ENCODE measurements at regions not wholly inside any gene's neighbourhood (a gene's known extent, or its start where the extent isn't known, plus 50 kb on each side); places are given as distances from the start of the nearest gene placed in this dataset.
"Not testable (repeated sequence)": the region's sequence is repeated elsewhere in the genome, so short reads cannot be mapped to it uniquely, and the experiment has no call there.

DNA sequence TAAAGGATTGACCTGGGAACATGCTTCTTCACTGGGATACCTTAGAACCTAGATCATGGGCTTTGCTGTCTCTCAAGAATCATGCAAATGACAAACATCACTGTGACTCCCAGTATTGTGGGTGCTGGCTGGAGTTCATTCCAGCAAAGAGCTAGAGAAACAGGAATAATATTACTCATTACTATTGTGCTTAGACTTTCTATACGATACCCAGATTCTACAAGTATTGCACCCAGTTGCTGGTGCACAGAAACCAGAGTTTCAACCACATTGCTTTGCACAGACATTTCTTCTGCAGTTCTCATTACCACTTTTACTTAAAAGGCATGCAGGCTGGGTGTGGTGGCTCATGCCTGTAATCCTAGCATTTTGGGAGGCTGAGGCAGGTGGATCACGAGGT, 220.4 kb upstream of the ZNF217 start:
- ATAC-seq: no peak

- ATAC-seq: no peak
Measured at GRCh38 chr20:53813636-53814035, 220.0 kb upstream of the ZNF217 start.

- no peak for ATAC-seq
Measured at GRCh38 chr20:53811577-53811976, 217.9 kb upstream of the ZNF217 start.

DNA sequence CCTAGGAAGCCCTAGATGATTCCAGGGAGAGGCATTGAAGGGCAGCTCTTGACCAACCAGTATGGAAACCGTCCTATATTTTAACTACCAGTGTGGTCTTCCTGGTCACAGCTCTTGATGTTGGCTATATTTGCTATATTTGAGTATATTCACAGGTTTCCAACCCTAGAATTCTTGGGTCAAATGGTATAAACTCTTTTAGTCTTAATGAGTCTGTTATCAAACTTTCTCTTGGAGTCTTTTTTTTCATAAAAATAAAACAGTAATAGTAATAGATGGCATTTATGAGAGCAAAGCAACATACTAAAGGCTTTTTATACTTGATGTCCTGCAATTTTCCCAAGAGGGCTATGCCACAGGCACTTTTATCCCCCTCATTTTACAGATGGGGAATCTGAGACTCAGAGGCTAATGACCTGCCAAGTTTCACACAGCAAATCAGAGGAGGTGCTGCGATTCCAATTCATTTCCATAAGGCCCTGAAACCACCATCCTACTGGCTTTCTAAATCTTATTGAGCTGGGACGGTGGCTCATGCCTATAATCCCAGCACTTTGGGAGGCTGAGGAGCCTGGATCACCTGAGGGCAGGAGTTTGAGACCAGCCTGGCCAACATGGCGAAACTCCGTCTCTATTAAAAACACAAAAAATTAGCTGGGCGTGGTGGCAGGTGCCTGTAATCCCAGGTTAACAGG, 217.2 kb upstream of the ZNF217 start:
- no peak for ATAC-seq

- ATAC-seq: no peak
Measured at GRCh38 chr20:53809728-53810365, 216.2 kb upstream of the ZNF217 start.

DNA sequence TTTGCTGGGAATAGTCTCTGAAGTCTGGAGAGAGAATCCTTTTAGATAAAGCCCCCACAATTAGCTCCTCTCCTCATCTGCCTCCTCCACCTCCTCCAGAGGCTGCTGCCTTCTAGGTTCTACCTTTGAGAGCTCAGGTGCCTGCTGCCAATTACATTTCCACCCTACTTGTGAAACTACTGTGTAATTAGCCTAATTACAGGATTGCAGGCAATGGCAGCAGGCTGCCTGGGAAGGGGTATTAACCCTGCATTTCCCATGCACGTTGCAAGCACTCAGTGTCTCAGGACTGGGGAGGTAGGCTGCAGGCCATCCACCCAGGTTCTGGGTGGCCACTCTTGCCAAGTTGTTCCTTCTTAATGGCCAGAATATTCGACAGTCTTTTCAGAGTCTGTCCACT, 215.6 kb upstream of the ZNF217 start:
- ATAC-seq: no peak

- no peak for ATAC-seq
Measured at GRCh38 chr20:53808733-53809132, 215.1 kb upstream of the ZNF217 start.

DNA sequence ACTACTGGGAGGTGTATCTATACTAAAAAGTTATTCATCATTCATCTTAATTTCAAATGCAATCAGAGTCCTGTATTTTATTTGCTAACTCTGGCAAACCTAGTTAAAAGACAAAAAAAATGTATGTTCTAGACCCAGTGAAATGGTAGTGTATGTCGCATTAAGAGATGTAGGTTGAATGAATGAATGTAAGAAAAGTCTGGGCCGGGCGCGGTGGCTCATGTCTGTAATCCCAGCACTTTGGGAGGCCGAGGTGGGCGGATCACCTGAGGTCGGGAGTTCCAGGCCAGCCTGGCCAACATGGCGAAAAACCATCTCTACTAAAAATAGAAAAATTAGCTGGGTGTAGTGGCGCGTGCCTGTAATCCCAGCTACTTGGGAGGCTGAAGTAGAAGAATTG, 214.7 kb upstream of the ZNF217 start:
- ATAC-seq: not testable (repeated sequence)

DNA sequence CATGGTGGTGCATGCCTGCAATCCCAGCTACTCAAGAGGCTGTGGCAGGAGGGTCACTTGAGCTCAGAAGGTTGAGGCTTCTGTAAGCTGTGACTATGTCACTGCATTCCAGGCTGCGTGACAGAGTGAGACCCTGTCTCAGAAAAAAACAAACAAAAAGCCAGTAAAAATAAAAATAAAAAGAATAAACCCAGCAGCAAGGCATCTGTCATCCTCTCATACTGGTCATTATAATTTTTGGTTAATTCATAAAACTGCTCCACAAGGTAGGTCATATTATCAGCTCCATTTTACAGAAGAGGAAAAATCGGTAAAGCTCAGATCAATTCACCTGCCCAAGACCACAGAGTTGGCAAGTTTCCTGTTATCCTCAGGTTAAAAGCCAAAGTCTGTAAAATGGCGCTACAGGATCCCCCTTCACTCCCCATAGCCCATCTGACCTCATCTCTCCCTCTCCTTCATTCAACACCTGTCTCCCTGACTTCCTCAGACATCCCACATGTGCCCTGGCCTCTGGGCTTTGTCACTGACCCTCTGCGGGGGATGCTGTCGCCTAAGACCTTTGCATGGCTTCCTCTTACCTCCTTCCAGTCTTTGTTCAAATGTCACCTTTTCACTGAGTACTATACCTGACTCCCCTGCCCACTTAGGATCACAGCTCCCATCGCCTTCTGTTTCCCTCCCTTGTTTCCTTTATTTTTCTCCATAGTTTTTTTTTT, 213.2 kb upstream of the ZNF217 start:
- no peak for ATAC-seq

- no peak for ATAC-seq
Measured at GRCh38 chr20:53805895-53806384, 212.3 kb upstream of the ZNF217 start.

DNA sequence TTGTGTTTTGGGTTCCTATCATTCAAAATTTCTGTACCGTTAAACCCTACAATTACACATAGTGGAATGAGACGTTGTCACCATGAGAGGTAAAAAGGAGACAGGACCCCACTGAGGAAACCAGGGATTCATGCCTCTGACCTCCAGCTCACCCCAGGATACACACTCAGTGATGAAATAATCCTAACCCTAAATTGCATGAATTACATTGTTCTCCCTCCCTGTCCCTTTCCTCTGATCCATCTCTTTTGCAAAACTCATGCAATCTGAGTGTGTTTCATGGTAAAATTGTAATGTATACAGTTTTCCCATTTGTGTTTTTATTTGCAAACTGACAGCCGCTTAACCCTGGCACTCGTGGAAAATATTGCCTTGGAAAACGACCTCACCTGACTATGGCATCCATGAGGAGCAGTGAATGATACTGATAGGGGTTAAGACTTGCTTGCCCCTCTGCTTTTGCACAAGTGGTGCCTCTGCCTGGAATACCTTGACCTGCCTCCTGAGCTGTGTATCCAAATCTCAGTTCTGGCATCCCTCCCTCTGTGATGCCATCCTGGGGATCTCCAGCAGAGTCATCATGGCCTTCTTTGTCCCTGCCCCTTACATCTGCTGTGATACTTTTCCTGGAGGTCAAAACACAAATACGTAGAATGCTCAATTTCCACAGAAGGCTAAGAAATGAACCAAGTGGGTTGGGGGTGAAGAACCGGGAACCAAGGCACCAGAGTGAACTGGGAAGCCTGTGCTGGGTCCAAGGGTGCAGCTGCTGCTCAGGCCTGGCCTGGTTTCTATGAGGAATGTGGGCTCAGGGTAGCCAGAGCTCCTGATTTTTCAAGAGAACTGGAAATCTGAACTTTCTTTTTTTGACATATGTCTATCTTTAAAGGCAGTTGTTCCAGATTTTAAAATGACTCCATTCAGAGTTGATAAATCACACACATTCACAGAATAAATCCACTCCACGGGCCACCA, 211.6 kb upstream of the ZNF217 start:
- no peak for ATAC-seq

- not testable (repeated sequence) for ATAC-seq
Measured at GRCh38 chr20:53804308-53804707, 210.7 kb upstream of the ZNF217 start.

DNA sequence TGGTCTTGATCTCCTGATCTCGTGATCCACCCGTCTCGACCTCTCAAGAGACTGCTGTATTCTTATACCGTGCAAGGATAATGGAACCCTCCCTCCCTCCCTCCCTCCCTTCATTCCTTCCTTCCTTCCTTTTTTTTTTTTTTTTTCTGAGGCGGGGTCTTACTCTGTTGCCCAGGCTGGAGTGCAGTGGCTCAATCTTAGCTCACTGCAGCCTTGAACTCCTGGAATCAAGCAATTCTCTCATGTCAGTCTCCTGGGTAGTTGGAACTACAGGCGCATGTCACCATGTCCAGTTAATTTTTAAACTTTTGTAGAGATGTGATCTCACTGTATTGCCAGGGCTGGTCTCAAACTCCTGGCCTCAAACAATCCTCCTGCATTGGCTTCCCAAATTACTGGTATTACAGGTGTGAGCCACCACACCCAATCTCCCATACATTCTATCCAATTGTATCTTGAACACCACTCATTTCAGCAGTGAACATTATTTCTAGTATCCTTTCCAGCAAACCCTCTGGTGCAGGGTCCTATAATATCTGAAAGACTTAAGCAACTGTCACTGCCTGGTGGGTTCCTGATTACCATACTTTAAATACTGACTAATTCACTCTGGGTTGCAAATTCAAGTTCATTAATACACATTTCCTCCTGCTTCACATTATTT, 210.0 kb upstream of the ZNF217 start:
- ATAC-seq: no peak

- ATAC-seq: no peak
Measured at GRCh38 chr20:53801609-53802370, 208.2 kb upstream of the ZNF217 start.

DNA sequence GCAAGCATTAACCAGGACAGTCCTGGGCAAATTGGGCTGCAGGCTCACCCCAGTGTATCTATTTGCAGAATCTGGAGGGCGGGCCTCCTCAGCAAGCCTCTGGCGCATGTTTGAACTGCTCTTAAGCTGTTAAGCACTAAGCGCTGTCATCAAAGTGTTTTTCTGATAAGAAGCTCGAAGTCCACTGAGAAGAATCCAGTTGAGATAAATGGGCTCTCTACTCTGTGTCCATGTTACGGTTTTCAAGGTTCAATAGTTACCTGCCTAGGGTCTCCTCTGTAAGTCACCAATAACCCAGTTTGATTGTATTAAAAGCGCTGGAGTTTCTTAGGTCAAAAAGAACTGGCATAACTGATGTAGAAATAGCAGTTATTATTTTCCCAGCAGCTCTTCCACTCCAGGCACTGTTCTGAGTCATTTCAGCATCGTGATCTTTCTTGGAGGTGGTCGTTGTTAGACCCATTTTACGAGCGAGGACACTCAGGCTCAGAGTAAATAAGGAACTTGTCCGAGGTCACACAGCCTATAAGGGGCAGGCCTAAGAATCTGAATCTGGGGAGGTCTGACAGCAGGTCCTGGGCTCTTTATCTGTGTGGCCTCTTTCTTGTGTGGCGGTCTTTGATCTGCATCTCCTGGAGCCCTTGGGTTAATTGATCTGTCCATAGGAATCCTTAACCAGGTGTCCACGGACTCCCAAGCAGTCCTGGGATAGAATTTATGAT, 207.4 kb upstream of the ZNF217 start:
- no peak for ATAC-seq

DNA sequence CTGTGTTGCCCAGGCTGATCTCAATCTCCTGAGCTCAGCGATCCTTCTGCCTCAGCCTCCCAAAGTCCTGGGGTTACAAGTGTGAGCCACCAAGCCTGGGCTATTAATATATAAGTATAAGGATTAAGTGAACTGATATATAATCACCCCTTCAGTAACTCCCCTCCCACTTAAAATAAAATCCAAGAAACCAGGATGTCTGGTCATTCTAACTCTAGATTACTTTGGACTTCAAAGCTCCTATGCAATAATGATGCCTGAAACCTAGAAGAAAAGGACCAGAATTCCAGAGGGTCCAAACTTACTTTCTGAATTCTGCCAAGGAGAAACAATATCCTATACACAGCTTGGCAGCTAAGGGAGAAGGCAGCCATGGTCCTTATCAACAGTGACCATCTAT, 206.8 kb upstream of the ZNF217 start:
- no peak for ATAC-seq

DNA sequence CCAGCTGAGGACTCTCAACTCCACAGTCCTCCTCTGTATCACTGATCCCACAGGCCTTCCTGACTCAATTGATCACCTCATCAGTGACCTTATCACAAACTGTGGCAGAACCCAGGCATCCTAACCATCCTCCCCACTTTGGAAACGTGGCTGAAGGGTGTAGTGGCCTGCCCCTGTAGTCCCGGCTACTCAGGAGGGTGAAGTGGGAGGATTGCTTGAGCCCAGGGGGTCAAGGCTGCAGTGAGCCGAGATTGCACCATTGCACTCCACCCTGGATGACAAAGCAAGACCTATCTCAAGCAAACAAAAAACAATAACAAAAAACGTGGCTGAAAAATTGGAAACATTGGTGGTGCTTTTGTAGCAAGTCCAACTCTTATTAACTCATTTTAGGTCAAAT, 203.4 kb upstream of the ZNF217 start:
- no peak for ATAC-seq

GRCh38 chr20:53795170-53795569, 201.5 kb upstream of the ZNF217 start:
- no peak for ATAC-seq

GRCh38 chr20:53794529-53795115, 201.0 kb upstream of the ZNF217 start:
- no peak for ATAC-seq

DNA sequence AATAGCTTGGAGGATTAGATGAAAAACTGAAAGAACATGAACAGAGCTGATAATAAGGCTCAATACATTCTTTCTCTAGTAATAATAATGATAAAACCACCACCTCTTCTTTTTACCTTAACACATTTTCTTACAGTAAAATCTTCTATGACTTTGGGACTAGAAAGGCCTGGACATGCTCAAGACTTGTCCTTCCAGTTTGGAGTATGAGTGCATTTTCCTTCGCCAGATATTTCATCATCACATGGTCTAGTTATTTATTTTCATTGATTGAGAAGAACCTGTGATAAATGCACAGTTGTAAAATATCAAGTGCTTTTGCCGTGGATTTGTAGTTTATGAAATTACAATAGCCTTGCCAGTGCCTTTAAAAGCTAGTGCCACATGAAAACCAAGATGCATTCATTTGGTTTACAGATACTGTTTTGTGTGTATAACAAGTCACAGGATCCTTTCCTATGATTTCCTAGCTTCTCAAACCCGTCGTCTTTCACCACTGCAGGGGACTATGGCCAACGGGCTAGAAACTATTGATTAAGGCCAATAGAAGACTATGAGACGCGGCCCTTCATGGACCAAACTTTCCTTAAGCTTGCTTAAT, 200.2 kb upstream of the ZNF217 start:
- ATAC-seq: no peak

Data from activated CD4-positive, CD25-positive, alpha-beta regulatory T cell treated with anti-CD3 and anti-CD28 coated beads, Interleukin-2, amount 50 U/mL, for 24 hours (primary cell).